Heart right ventricle (tissue), 16 donors: ENCODE measurements at regions not wholly inside any gene's neighbourhood (a gene's known extent, or its start where the extent isn't known, plus 50 kb on each side); places are given as distances from the start of the nearest gene placed in this dataset.

Experiments used
- ATAC-seq, 8 donors: fragments of 200-7000 bp; cut with Tn5 transposase; one replicate each; pipeline ENCODE4 v1.9.1; 2020; ENCODE audit warnings: mild to moderate bottlenecking in 8 of 8, moderate library complexity in 8 of 8, moderate number of reproducible peaks in 1 of 8
- DNase-seq, 2 donors: peaks; one replicate each; pipeline ENCODE4 v3.0.0-alpha.2; 2020
- H3K27ac ChIP-seq, 10 donors: fragments of 200-600 bp; sonication (generic) in 2 of 10; one replicate each; pipeline versions ENCODE4 v1.5.0 to v1.8.0; 2020 to 2022; ENCODE audit warnings: mild to moderate bottlenecking in 3 of 10
- H3K27me3 ChIP-seq, 7 donors: fragments of 200-600 bp; one replicate each; pipeline ENCODE4 v1.8.0; 2021 to 2022; ENCODE audit warnings: mild to moderate bottlenecking in 2 of 7
- H3K36me3 ChIP-seq, 9 donors: fragments of 200-600 bp; sonication (generic) in 1 of 9; one replicate each; pipeline versions ENCODE4 v1.5.0 to v1.8.0; 2020 to 2022; ENCODE audit warnings: mild to moderate bottlenecking in 2 of 9
- H3K4me1 ChIP-seq, 9 donors: fragments of 200-600 bp; sonication (generic) in 1 of 9; one replicate each; pipeline versions ENCODE4 v1.5.0 to v1.8.0; 2020 to 2022; ENCODE audit warnings: mild to moderate bottlenecking in 4 of 9
- H3K4me3 ChIP-seq, 10 donors: fragments of 200-600 bp; sonication (generic) in 2 of 10; one replicate each; pipeline versions ENCODE4 v1.5.0 to v1.8.0; 2020 to 2022; ENCODE audit warnings: mild to moderate bottlenecking in 7 of 10, moderate library complexity in 2 of 10
- H3K9me3 ChIP-seq, 11 donors: fragments of 200-600 bp in 10 of 11; sonication (generic) in 2 of 11; one replicate each; pipeline versions ENCODE4 v1.5.0 to v1.8.0; 2013 to 2022; ENCODE audit warnings: mild to moderate bottlenecking in 2 of 11, control low read depth in 1 of 11, moderate library complexity in 1 of 11
- CTCF ChIP-seq, 9 donors: fragments of 200-600 bp; sonication (generic) in 2 of 9; IDR thresholded peaks; one replicate each; pipeline versions ENCODE4 v1.5.0 to v1.8.0; 2021 to 2022; ENCODE audit warnings: antibody characterized with exemption in 9 of 9, mild to moderate bottlenecking in 5 of 9, moderate library complexity in 1 of 9
- WGBS, 2 donors: extraction: QIAGEN DNeasy Blood & Tissue Kit; methylation state at CpG; one replicate each; pipeline ENCODE4 v1.1.7; 2013; ENCODE audit warnings: inconsistent platforms in 1 of 2; 5-methylcytosine and 5-hydroxymethylcytosine counted together
- intact Hi-C, 10 donors: fragments of 100-400 bp; cut with DNase I; formaldehyde crosslinking; loops; one replicate each; pipeline versions ENCODE4 v1.11.1 to v1.14.2; 2022
- donor health status: Arrhythmogenic right ventricular cardiomyopathy.
- donor health status: ischemic (EF 13 %, LVEDD 7.1; RV severe dilation, severe dysfunction).
- donor health status: healthy with polysubstance abuse.
- donor health status: DM: no; HTN: yes; CAD: no.
- donor health status: DM: no; HTN: no; CAD: no.
- donor health status: ischemic (EF 25% LVEDD 6.9; RV normal size, moderate dysfunction).
- donor health status: ischemic (EF 25% LVEDD 5.7; RV mildly dilated, moderate dysfunction).
- donor health status: healthy.
- donor health status: DM: yes; HTN: yes; CAD: no.
- donor health status: Ischemic cardiomyopathy.
- donor health status: ischemic (EF 35%, LVEDD 5.7; RV mildly dilated, moderate dysfunction).
- donor health status: nonischemic (EF 11% LVEDD 7.7; RV severe dilation, severe dysfunction).
- donor health status: DM: yes; HTN: yes; CAD: no.
- donor health status: PGD.
- donor health status: ischemic (EF 29% LVEDD 5.4; RV normal size, mild dysfunction).
- donor health status: nonischemic (EF 23%, LVEDD 6.1; RV moderate dilation, normal function).

GRCh38 chr15:99895189-99895955 lies 162.1 kb upstream of the LYSMD4 start:
- Histone ChIP-seq H3K4me3 (no peak overlapping the region), H3K4me1 (no peaks in the 10 kb centered on the region), H3K36me3 (no peaks in the 10 kb centered on the region), H3K27me3 (no peaks in the 10 kb centered on the region), H3K9me3 (peaks cover 0 to 3% (median 0%) of the 10 kb centered on the region in 11 donors), H3K27ac (no peak overlapping the region)
- no peak for ATAC-seq
- intact Hi-C loops: loop anchor here in 1 of 10 donors (10.0 kb wide), 1 partner anchor 61 kb away; no protein-coding TSS in a partner anchor
- no peak for DNase-seq
- TF ChIP-seq CTCF (IDR thresholded peaks at IDR 0.05): no peak
- WGBS, 2 donors: 89 to 95% methylated on average over 4 of the region's 4 CpGs

GRCh38 chr15:99878835-99879234 lies 145.6 kb upstream of the LYSMD4 start:
- WGBS, 2 donors: 92 to 97% methylated on average over 3 of the region's 3 CpGs
- Histone ChIP-seq H3K9me3 (peaks cover 0 to 15% (median 0%) of the 10 kb centered on the region in 11 donors), H3K27ac (no peak overlapping the region), H3K4me1 (no peaks in the 10 kb centered on the region), H3K4me3 (no peak overlapping the region), H3K27me3 (no peaks in the 10 kb centered on the region), H3K36me3 (peaks cover 0 to 4% (median 0%) of the 10 kb centered on the region in 9 donors)
- ATAC-seq (no peak), DNase-seq (no peak)
- intact Hi-C loops: no loop called here
- TF ChIP-seq CTCF (IDR thresholded peaks at IDR 0.05): no peak

GRCh38 chr15:99873451-99873850 lies 140.2 kb upstream of the LYSMD4 start:
- ATAC-seq: no peak
- H3K27me3 ChIP-seq: no peaks in the 10 kb centered on the region

GRCh38 chr15:99863550-99864198 lies 130.4 kb upstream of the LYSMD4 start:
- intact Hi-C loops: no loop called here
- no peaks in the 10 kb centered on the region for H3K9me3 ChIP-seq
- H3K27ac ChIP-seq: no peak overlapping the region
- ATAC-seq (no peak), DNase-seq (no peak)
- H3K4me3 ChIP-seq: no peak overlapping the region
- TF ChIP-seq CTCF (IDR thresholded peaks at IDR 0.05): no peak
- H3K27me3 ChIP-seq: no peaks in the 10 kb centered on the region
- no peaks in the 10 kb centered on the region for H3K4me1 ChIP-seq
- H3K36me3 ChIP-seq: no peaks in the 10 kb centered on the region
- 86 to 91% methylated on average over 3 of the region's 3 CpGs for WGBS, 2 donors

More at GRCh38 chr15:99873451-99873850, 140.2 kb upstream of the LYSMD4 start:
- Histone ChIP-seq H3K9me3 (no peaks in the 10 kb centered on the region), H3K4me1 (no peaks in the 10 kb centered on the region), H3K27ac (no peak overlapping the region), H3K36me3 (peaks cover 0 to 4% (median 0%) of the 10 kb centered on the region in 9 donors), H3K4me3 (no peak overlapping the region)
- 88% methylated on average over 2 of the region's 2 CpGs for WGBS, 2 donors
- TF ChIP-seq CTCF (IDR thresholded peaks at IDR 0.05): no peak
- no peak for DNase-seq
- intact Hi-C loops: no loop called here
